ENCODE measurements at regions not wholly inside any gene's neighbourhood (a gene's known extent, or its start where the extent isn't known, plus 50 kb on each side); places are given as distances from the start of the nearest gene placed in this dataset.

GRCh38 chr5:17364987-17365810, 132.8 kb upstream of the TAF11L2 start:
- no peaks in the 10 kb centered on the region for H3K79me2 ChIP-seq (replicated peaks; ENCODE audit: insufficient read depth)
- TF ChIP-seq CTCF (conservative IDR thresholded peaks at IDR 0.05; ENCODE audit: low read depth in 2 of 2): no peak
- no peak overlapping the region for H3K27ac ChIP-seq (ENCODE audit: low read depth)
- no peaks in the 10 kb centered on the region for H3F3A ChIP-seq (replicated peaks; ENCODE audit: low read depth)
- Mint-ChIP-seq H3K27me3 (ENCODE audit: insufficient read depth, low read depth, poor library complexity) (peaks cover 3% of the 10 kb centered on the region), H3K4me1 (peaks cover 18% of the 10 kb centered on the region), H3K9me3 (peaks cover 3% of the 10 kb centered on the region; the same call in 2 of the 3 replicates), H3K36me3 (ENCODE audit: low read depth) (no peaks in the 10 kb centered on the region), H3K4me3 (no peak overlapping the region), H3K27ac (no peak overlapping the region)
- peaks cover 6% of the 10 kb centered on the region; the same call in 1 of the 2 replicates for H3K4me1 ChIP-seq (ENCODE audit: insufficient read depth)
- no peak for ATAC-seq
- no peaks in the 10 kb centered on the region for H3K9me2 ChIP-seq (ENCODE audit: insufficient read depth)
- H3K27me3 ChIP-seq (ENCODE audit: insufficient read depth): no peaks in the 10 kb centered on the region
- H3K4me2 ChIP-seq: no peak overlapping the region
- no peaks in the 10 kb centered on the region for H4K20me1 ChIP-seq (replicated peaks; ENCODE audit: insufficient read depth)
- no peaks in the 10 kb centered on the region for H3K36me3 ChIP-seq (ENCODE audit: insufficient read depth)
- no peak overlapping the region for H3K4me3 ChIP-seq
- no peak overlapping the region for H2AFZ ChIP-seq
- DNase-seq (ENCODE audit: low spot score): no peak

GRCh38 chr5:17365811-17366138, 132.3 kb upstream of the TAF11L2 start:
- Mint-ChIP-seq H3K27me3 (ENCODE audit: insufficient read depth, low read depth, poor library complexity) (peaks cover 3% of the 10 kb centered on the region), H3K9me3 (peaks cover 3% of the 10 kb centered on the region; the same call in 1 of the 3 replicates), H3K4me3 (no peak overlapping the region), H3K4me1 (peaks cover 18% of the 10 kb centered on the region), H3K27ac (no peak overlapping the region), H3K36me3 (ENCODE audit: low read depth) (no peaks in the 10 kb centered on the region)
- Histone ChIP-seq H3F3A (replicated peaks; ENCODE audit: low read depth) (no peaks in the 10 kb centered on the region), H3K36me3 (ENCODE audit: insufficient read depth) (no peaks in the 10 kb centered on the region), H3K27me3 (ENCODE audit: insufficient read depth) (no peaks in the 10 kb centered on the region), H3K4me3 (no peak overlapping the region), H3K27ac (ENCODE audit: low read depth) (no peak overlapping the region), H2AFZ (no peak overlapping the region), H3K79me2 (replicated peaks; ENCODE audit: insufficient read depth) (no peaks in the 10 kb centered on the region), H3K4me2 (no peak overlapping the region), H3K4me1 (ENCODE audit: insufficient read depth) (peaks cover 6% of the 10 kb centered on the region; the same call in 1 of the 2 replicates), H4K20me1 (replicated peaks; ENCODE audit: insufficient read depth) (no peaks in the 10 kb centered on the region), H3K9me2 (ENCODE audit: insufficient read depth) (no peaks in the 10 kb centered on the region)
- DNase-seq (ENCODE audit: low spot score): no peak
- TF ChIP-seq STAT1 (IDR thresholded peaks at IDR 0.05; ENCODE audit: unreplicated experiment): no peak
- no peak for ATAC-seq

GRCh38 chr5:17367256-17367840, 130.7 kb upstream of the TAF11L2 start:
- H3K27me3 ChIP-seq (ENCODE audit: insufficient read depth): no peaks in the 10 kb centered on the region
- no peaks in the 10 kb centered on the region for H3F3A ChIP-seq (replicated peaks; ENCODE audit: low read depth)
- peaks cover 3% of the 10 kb centered on the region; the same call in 1 of the 3 replicates for H3K9me3 Mint-ChIP-seq
- H3K36me3 Mint-ChIP-seq (ENCODE audit: low read depth): no peaks in the 10 kb centered on the region
- H3K4me2 ChIP-seq: no peak overlapping the region
- ATAC-seq (peak; percentile 32; the same call in 2 of the 3 replicates), DNase-seq (ENCODE audit: low spot score) (no peak)
- no peak overlapping the region for H3K4me3 ChIP-seq
- no peaks in the 10 kb centered on the region for H3K79me2 ChIP-seq (replicated peaks; ENCODE audit: insufficient read depth)
- 0 out of 2 replicates have a peak overlapping the region, but pooled peaks have one; percentile 83 for H2AFZ ChIP-seq
- no peaks in the 10 kb centered on the region for H4K20me1 ChIP-seq (replicated peaks; ENCODE audit: insufficient read depth)
- no peak for TF ChIP-seq REST (IDR thresholded peaks at IDR 0.05; ENCODE audit: unreplicated experiment)
- no peak for TF ChIP-seq ZNF331 (CRISPR knock-in tag; IDR thresholded peaks at IDR 0.05; ENCODE audit: low read depth)
- peaks cover 3% of the 10 kb centered on the region for H3K27me3 Mint-ChIP-seq (ENCODE audit: insufficient read depth, low read depth, poor library complexity)
- H3K4me1 Mint-ChIP-seq: peaks cover 18% of the 10 kb centered on the region
- peaks cover 6% of the 10 kb centered on the region; the same call in 1 of the 2 replicates for H3K4me1 ChIP-seq (ENCODE audit: insufficient read depth)
- H3K4me3 Mint-ChIP-seq: no peak overlapping the region
- H3K36me3 ChIP-seq (ENCODE audit: insufficient read depth): no peaks in the 10 kb centered on the region; the same call in 1 of the 2 replicates
- no peak overlapping the region for H3K27ac ChIP-seq (ENCODE audit: low read depth)
- no peaks in the 10 kb centered on the region for H3K9me2 ChIP-seq (ENCODE audit: insufficient read depth)
- no peak overlapping the region for H3K27ac Mint-ChIP-seq

Data from GM23338 (cell line).